ENCODE measurements at regions not wholly inside any gene's neighbourhood (a gene's known extent, or its start where the extent isn't known, plus 50 kb on each side); places are given as distances from the start of the nearest gene placed in this dataset.

- DNase-seq: no peak
Observed at GRCh38 chr2:158006961-158007719, 94.5 kb upstream of the UPP2 start.

GRCh38 chr2:158004126-158004764 is 97.4 kb upstream of the UPP2 start:
- DNase-seq: no peak

DNA sequence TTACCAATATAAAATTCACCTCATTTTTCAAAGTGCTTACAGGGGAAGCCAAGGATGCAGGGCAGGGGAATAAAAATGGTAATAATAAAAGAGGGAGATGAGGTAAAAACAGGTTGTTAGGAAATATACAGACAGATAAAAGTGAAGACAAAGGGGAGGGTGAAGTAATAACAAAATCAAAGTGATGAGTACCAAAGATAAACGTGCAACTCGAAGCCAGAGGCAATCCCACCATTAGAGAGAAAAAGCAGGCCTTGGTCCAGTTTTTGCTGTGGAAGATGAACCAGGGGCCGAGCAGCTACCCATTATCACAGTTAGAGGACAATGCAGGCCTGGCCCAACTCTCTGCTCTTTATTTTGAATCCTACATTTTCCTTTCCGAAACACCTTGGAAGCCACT is 99.6 kb upstream of the UPP2 start:
- DNase-seq: no peak

DNA sequence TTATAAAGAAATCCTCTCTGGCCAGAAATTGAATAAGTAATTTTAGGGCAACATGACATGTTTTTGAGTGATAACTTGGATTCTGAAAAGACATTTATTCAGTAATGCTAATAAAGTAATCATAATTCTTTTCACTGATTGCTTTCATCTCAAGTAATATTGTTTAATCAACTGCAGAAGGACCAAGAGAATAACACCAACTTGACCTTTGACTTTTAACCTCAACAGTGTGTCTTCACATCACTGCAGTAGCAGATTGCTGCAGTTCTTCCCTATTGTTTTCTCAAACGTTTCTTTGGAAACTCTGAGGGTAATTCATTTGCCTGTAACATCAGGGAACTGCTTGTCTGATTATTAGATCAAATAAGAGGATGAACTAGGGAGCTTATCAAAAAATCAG is 104.9 kb upstream of the UPP2 start:
- DNase-seq: no peak

DNA sequence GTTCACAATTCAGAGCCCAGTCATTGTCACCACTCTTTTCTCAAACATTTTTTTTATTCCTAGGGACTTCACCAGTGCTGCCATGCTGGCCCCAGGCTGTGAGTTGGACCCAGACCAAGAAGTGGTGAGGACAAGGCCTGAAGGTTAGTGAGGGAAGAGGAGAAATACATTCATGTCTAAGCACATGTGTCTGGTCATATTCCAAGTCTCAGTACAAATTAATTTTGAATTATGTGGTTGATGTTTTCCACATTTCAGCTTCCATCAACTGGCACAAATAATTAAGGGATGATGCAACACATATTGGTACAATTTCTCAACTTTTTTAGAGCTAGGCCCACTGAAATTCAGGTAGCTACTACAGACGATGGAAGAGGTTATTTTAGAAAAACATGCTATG is 106.6 kb upstream of the UPP2 start:
- DNase-seq: no peak

GRCh38 chr2:157991932-157992331 is 109.7 kb upstream of the UPP2 start:
- DNase-seq: no peak

- no peak for DNase-seq
Observed at GRCh38 chr2:157990173-157990572, 111.5 kb upstream of the UPP2 start.

DNA sequence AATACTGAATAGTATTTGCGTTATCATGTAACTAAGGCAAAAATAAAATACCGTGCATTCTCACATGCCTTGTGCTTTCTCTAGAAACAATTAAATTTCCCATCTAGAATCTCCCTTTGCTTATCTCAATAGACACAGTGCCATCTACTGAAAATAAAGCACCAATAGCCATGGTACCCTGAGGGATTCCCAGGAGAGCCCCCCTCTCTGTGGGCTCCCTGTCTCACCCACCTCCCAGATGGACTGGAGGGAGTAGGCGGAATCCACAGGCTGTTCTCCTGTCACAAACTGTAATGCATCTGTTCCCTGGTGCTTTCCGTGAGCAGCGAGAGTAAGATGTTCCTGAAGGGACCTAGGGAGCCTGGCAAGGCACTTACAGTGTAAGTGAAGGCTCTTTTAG is 112.4 kb upstream of the UPP2 start:
- DNase-seq: no peak

GRCh38 chr2:157986761-157987160 is 110.6 kb upstream of the ACVR1 start:
- no peak for DNase-seq

GRCh38 chr2:157984866-157985265 is 108.7 kb upstream of the ACVR1 start:
- DNase-seq: no peak

DNA sequence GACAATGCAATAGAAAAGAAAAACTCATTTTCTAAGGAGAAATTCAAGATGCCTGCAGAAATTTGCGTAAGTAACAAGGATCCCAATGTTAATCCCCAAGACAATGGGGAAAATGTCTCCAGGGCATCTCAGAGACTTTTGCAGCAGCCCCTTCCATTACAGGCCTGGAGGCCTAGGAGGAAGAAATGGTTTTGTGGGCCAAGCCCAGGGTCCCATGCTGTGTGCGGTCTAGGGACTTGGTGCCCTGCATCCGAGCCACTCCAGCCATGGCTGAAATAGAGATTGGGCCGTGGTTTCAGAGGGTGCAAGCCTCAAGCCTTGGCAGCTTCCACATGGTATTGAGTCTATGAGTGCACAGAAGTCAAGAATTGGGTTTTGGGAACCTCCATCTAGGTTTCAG is 103.9 kb upstream of the ACVR1 start:
- DNase-seq: no peak

GRCh38 chr2:157971702-157972101 is 95.6 kb upstream of the ACVR1 start:
- DNase-seq: no peak

GRCh38 chr2:157967856-157968255 is 91.7 kb upstream of the ACVR1 start:
- no peak for DNase-seq

DNA sequence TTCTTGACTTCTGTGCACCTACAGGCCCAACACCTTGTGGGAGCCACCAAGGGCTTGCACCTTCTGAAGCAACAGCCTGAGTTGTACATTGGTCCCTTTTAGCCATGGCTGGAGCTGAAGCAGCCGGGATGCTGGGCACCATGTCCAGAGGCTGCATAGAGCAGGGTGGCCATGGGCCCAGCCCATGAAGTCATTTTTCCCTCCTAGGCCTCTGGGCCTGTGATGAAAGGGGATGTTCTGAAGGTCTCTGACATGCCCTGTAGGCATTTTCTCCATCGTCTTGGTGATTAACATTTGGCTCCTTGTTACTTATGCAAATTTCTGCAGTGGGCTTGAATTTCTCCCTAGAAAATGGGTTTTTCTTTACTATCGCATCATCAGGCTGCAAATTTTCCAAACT is 83.1 kb upstream of the ACVR1 start:
- no peak for DNase-seq

GRCh38 chr2:157957596-157957995 is 81.5 kb upstream of the ACVR1 start:
- no peak for DNase-seq

GRCh38 chr2:157952558-157952957 is 76.4 kb upstream of the ACVR1 start:
- no peak for DNase-seq

- no peak for DNase-seq
Observed at GRCh38 chr2:157948856-157949255, 72.7 kb upstream of the ACVR1 start.

DNA sequence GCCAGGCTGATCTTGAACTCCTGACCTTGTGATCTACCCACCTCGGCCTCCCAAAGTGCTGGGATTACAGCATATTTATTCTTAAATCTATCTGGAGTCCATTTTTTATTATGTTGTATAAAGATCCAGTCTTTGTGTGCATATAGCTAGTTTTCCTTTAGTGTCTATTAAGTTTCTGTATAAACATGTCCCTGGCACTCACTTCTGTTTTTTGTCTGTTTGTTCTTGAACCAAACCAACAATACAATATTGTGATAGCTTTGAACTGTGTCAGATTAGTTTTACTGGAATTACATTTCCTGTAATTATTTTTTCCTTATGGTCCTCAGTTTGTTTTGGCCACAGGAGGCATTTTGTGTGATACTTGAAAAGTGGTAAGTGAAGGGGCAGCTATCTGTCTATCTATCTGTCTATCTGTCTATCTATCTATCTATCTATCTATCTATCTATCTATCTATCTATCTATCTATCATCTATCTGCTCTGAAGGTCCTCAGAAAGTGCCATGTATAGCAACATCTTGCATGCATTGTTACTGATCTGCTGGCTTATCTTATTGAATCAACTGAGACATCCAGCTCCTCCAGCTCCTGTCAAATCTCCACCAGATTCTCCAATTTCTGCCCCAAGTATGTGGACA is 70.9 kb upstream of the ACVR1 start:
- no peak for DNase-seq

DNA sequence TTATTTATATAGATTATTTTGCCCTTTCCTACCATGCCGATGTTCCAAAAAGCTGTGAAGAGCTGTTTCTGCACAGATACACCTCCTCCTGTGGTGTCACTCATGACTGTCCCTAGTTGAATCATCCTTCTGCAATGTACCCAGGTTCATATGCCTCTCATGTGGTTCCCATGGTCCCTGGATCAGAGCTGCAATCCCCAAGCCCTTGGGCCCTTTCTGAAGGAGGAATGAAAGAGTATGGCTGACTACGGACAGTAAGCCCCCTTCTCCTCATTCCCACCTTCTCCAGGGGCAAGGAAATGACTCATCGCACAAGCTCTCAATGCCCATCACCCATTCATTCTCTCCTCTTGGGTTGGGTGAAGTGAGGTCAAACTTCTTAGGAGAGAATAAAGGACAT is 63.9 kb upstream of the ACVR1 start:
- no peak for DNase-seq

DNA sequence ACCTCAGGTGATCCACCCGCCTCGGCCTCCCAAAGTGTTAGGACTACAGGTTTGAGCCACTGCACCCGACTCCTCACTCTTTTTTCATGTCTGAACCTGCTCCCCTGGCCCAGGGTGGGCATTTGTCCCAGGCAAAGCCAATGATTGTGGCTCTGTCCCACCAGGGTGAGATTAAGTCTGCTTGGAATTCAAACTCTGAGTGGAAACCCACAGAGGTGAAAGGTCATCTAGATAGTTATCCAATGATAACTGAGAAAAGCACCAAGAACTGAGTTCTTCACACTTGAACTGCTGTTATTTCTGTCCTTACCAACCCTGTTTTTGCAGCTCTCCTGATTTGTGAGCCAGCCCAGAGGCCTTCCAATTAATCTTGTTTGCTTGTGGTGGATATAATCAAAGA is 62.4 kb upstream of the ACVR1 start:
- DNase-seq: no peak

- DNase-seq: no peak
Observed at GRCh38 chr2:157936406-157936805, 60.3 kb upstream of the ACVR1 start.

DNA sequence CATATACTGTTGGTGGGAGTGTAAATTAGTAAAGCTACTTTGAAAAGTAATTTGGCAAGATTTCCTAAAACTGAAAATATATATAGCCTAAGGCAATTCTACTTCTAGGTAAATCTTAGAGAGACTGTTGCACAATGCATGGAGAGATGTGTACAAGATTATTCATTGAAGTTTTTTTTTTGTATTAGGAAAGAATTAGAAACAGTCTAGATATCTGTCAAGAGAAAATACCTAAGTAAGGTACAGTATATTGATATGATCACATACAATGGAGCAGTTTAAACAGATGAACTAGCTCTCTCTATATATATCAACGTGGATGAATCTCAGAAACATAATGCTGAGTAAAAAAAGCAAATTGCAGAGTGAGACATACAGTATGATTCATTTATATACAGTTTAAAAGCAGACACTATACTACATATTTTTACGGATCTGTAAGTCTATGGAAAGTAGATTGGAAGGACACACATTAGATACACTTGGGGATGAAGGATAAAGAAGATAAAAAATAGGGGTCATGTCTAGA is 59.3 kb upstream of the ACVR1 start:
- no peak for DNase-seq

DNA sequence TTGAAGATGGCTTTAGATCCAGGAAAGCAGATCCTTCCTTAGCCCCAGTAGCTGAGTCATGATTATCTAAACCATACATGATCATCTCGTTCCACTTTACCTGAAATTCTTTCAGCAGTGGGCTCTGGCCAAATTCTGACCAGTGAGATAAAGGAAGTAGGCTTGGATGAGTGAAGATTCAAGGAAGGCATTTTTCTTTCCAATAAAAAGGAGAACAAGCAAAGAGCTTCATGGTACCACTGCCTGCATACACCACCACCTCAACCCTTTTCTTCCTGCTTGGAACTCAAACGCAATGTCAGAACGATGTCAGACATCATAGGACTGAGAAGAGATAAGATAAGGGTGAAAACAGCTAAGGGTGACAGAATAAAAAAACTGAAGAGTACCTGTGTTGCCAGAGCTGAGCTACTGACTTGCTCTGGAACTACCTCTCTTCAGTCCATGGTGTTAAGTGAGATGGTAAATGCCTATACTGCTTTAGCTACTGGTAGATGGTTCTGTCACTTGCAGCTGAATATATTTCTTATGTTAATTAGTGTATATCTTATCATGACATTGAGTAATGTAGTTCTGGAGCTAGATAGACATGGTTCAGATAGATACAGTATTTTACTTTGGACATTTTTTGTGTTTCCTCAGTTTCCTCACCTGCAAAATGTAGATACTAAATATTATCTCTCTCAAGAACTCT is 58.7 kb upstream of the ACVR1 start:
- DNase-seq: no peak

Measured in activated CD4-positive, alpha-beta T cell treated with anti-CD3 and anti-CD28 coated beads for 1 hour (primary cell).